GM19395 (cell line): ENCODE measurements at regions not wholly inside any gene's neighbourhood (a gene's known extent, or its start where the extent isn't known, plus 50 kb on each side); places are given as distances from the start of the nearest gene placed in this dataset.
"Not testable (repeated sequence)": the region's sequence is repeated elsewhere in the genome, so short reads cannot be mapped to it uniquely, and the experiment has no call there.

Experiments used
- ATAC-seq: cut with Tn5 transposase; IDR thresholded peaks from one replicate; pipeline ENCODE4 v1.9.1; 2021; ENCODE audit warnings: mild to moderate bottlenecking, moderate library complexity; ENCODE audit not compliant: unreplicated experiment

DNA sequence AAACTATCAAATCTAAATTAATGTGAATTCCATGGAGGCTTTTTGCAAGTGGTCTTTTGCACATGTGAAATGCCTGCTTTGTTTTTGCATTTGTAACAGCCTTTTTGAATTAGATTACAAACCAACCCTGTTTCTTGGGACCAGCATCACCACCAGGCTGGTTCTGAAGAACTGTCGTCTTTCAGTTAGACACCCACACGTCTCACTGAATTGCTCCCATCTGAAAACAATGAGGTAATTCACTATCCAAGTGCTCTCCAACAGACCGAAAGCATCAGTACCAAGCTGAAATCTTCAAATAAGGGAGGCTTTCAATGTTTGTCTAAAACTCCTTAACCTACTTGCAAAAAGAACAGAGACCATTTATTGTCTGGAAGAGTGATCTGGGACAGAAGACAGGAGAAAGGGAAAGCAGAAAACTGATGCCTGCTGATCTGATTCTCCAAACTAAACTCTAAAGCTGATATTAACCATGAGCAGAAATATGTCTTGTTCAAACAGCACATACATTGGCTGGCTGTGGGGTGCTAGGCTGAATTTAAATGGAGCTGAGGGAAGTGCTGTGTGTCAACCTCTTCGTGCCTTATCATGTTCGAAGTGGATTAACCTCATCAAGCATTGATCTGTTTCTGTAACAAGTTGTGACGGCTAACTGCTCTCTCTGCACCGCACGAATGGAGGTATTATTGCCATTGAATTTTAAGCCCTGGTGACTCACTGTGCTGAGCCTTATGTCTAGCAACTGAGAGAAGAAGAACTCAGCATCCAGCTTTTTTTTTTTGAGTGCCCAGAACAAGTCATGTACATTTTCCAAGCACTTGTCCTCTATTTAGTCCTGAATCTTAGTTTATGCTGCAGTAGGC, 213.7 kb upstream of the P2RY1 start:
- ATAC-seq, result no peak

DNA sequence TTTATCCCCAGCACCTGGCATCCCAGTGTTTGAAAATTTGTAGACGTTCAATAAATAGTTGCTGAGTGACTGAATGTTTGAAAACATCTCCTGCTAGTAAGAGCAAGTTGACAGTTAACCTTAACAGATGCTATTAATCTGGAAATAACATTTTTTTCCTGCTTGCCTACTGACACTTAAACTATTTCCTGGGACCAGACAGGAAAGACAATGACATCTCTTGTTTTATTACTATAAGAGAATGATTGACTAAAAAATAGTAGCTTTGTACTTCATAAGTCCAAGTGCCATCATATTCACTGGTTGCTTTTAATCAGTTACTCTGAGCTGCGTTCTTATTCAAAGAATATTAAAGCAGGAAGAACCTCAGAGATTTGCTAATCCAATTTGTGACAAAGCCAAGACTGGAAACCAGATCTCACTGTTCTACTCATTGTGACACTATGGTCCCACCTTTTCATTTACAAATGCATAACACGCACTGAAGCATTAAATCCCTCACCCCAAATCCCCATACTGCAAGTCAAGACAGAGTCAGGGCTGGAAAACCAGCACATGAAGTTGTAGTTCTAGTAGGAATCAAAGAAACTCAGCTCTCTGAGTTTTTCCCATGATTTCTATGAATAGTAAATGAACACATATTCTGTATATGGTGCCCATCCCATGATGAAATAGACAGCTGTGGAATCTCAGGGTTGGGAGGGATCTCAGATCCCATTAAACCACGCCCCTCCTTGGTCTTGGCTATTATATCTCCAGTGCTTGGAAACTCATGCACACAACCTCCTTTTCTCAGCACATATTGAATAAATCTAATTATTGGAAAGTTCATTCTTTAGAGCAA, 212.7 kb upstream of the P2RY1 start:
- ATAC-seq, result no peak

DNA sequence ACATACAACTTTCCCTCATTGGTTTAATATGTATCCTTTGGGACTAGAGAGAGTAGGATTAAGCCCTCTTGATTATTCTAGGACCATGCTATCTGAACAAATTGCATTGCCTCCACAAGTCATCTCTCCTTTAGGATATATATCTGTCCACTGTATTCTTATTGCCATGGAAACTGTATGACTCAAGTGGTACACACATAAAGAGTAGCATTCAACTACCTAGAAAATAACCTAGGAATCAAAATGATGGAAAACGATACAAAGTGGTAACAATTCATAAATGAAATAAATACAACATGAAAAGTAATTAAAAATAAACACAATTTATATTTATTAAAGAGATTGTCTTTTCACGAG, 212.1 kb upstream of the P2RY1 start:
- no peak for ATAC-seq

DNA sequence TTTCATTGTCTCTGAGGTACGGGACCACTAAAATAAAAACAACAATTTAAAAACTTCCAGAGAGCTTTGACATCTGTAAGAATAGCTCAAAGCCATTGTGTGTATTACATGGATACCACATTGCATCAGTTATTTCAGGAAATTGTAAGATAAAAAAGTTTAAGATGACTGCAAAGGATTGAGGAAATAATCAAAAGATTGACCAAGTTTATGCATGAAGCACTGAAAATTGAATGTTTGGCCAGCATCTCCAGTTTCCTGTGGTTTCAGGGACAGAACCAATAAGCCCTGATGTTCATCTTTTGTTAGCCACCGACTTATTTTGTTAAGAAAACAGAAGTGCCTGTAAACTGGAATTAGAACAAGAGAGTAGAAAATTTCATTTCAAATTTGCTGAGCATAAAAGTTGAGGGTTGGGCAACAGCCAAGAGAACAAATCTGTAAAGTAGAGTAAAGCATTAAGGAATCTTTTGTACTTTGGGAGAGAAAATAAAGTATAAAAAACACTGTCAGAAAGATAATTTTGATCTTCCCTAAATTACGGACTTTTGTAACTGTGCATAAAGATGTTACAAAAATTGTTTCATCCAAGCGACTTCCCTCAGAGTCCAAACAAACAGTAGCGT, 211.5 kb upstream of the P2RY1 start:
- ATAC-seq, result no peak

DNA sequence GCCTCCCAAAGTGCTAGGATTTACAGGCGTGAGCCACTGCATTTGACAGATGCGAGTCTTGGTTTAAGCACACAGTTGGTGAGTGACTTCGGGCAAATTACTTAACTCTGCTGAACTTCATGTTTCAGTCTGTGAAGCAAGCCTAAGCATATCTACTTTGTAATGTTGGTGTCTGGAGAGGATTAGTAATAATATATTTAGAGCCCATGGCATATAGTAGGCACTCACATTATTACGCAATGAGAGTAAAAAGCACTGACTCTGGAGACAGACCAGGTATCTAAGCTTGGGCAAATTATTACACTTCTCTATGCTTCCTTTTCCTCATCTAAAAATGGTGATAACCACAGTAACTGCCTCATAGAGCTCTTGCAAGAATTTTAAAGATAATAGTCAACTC, 208.7 kb upstream of the P2RY1 start:
- ATAC-seq, result no peak

GRCh38 chr3:152628496-152628895, 206.4 kb upstream of the P2RY1 start:
- ATAC-seq, result no peak

GRCh38 chr3:152629363-152630122, 205.4 kb upstream of the P2RY1 start:
- ATAC-seq, result no peak

DNA sequence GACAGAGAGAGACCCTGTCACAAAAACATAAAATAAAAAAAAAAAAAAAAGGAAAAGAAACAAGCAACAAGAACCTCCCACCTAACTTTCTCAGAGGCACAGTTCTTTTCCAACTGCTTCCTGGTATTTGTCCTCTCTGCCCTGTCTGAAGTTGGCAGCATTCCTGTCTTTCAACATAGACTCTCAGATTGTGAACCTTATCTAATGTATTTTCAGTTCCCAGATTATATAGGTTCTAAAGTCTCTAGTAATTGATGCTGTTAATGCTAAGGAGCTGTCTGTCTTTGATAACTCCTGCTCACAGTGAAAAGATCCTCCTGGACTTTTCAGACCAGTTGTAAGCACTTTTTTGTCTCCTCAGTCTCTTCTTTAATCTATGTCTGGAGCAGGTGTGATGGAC, 199.5 kb upstream of the P2RY1 start:
- ATAC-seq, result no peak

GRCh38 chr3:152636651-152637050, 198.3 kb upstream of the P2RY1 start:
- no peak for ATAC-seq

DNA sequence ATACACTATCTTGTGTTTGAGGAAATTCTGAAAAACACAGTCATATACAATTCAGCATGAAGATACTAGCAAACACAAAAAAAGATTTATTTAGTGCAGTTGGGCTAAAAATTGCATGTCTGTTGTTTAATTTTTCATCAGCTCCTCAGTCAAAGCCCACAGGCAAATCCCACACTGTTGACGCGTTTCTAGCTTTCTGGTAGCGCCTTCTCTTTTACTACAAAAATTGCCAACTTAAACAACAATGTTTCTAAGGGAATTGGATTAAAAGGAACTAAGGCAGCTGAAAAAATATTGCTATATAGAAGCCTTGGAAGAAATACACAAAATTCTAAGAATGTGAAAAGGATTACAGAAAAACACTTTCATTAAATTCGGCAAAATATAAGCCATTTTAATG, 196.7 kb upstream of the P2RY1 start:
- no peak for ATAC-seq

DNA sequence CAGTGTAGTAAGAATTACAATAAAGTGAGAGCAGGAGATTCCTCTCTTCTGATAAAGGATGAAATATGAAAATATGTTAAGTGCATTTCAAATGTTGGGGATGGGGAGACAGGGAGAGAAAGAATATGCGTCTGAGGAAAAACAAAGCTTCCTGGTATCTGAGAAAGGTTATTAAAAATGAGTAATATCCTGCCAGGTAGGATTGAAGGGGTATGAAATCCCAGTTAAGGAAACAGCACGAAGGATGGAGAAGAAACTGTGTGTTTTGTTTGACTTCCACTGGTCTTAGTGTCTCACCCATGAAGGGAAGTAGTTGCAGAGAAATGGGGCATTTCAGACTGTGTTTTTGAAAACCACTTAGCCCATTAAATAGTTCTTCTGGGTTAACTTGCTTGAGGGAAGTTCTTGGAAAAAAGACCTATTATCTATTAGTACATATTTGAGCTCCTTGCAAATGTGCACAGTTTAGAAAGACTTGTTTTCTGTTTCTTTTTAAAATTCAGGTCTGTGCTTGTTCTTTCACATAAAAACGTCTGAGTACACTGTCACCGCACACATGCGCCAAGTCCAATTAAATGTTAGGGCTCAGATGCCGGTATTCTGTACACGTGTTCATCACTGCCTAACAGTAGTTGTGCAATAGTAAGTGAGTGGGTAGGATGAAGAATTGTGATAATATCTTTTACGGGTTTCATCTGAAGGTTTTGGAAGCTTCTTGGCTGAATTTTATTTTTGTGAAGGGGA, 196.1 kb upstream of the P2RY1 start:
- no peak for ATAC-seq

GRCh38 chr3:152641198-152641597, 193.7 kb upstream of the P2RY1 start:
- no peak for ATAC-seq

DNA sequence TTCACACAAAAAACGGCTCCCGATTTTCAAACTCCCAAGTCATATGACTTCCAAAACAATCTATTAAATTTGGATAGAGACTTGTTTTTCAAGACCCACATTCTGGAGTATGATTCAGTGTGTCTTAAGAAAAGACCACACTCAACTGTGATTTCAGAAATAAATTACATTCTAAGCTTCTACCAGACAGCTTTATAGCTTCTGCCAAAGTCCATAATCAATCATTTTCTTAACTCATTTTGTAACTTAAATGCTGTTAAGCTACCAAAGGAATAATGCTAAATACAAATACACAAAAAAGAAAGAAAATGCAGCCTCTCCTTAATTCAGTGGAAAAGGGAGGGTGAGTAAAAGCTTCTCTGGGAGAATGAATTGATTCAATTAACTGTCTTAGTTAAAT, 192.3 kb upstream of the P2RY1 start:
- no peak for ATAC-seq

DNA sequence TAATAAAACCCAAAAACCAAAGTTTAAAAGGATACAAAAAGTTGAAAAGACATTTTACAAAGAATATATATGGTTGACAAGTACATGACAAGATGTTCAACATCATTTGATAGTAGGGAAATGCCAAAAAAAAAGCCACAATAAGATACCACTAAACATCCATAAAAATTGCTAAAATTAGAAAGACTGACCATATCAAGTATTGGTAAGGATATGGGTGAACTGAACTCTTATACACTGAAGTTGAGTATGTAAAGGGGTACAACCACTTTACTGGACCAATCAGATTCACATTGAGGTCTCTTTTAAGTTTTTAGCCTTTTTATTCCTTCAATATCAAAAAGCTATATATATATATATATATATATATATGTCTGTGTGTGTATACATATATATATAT, 190.5 kb upstream of the P2RY1 start:
- ATAC-seq, result no peak

DNA sequence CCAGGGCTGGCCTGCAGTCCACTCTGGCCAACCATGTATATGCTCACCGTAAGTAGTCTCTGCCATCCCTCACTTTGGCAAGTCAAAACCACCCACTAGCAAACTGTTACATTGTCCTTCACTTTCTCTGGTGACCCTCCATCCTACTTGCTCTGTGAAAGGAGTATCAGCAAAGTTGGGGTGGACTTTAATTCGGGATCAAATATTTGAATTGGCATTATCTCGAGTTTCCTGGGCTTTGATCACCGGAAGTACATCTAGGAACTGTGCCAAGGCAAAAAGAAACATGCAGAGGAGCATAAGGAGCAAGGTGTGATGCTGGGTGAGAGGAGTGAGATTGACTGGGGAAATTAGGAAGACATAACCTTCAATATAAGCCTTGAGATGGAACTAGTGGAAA, 188.9 kb upstream of the P2RY1 start:
- no peak for ATAC-seq

DNA sequence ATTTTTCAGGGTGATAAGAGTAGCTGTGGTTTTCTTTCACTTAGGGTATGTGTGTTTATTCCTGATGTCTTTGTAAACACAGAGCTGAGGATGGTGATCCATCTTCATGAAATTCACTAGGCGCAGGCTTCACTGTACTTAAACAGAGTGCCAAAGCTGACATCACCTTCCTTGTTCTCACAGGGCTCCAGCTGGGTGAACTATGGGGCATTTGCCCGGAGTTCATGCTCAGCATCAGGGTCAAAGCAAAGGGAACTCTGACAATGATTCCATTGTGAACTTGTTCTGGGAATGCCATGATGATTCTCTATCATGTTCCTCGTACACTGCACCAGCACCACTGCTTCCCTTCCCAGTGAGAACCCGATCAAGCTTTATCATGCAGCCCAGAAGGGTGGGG, 184.8 kb upstream of the P2RY1 start:
- ATAC-seq, result no peak

DNA sequence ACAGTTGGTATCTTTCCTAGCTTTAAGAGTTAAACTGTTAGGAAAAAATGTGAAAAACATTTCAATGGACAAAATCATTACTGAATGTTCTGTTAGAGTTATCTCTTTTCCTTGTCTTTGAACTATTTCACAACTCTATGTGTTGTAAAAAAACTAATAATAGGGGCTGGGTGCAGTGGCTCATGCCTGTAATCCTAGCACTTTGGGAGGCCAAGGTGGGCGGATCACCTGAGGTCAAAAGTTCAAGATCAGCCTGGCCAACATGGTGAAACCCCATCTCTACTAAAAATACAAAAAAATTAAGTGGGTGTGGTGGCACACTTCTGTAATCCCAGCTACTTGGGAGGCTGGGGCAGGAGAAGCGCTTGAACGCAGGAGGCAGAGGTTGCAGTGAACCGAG, 184.0 kb upstream of the P2RY1 start:
- ATAC-seq, result not testable (repeated sequence)

DNA sequence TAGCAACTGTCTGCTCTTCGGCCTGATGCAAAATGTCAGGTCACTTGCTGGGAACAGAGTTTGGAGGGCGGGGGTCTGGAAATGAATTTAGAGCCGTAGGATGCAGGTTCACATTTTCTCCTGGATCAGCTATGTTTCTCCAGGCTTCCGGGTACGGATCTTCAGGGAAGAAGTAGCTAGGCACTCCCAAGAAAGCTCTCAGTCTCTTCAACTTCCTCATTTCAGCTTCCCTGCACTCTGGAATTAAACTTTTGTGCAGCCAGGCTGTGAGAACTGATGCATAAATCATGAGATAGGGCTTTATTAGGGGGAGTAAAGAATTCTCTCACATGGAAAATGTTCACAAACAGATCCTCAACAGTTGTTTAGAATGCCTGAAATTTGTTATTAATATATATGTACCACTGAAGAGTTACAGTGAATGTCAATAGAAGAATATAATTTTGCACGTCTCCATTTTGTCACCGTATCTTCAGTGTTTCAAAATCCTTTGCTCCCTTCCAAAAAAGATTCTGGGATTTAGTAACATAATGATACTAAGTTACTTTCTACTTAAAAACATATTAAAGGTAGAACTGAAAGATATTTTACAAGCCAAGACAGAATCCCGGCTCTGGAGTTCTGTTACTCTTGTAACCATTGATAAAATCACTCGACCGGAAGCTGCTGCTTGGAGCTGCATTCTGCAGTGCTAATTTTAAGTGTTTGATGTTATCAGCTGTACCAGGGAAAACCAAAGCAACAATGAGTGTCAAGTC, 178.5 kb upstream of the P2RY1 start:
- ATAC-seq, result no peak

DNA sequence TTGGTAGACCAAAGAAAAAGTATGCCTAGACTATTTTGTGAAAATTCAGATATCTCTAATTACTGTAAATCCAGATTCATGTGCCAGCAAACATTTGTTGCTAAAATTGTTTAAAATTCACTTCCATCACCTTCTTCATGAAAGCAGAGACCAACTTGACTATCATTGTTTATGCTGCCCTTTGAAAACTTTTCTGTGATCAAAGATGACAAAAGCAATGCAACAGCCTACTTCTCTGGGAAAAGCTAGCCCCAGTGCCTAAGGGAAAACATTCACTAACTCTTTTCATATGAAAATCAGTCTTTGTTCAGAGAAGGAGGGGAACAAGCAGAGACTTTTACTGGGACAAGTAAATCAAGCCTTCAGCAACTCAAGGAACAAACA, 178.0 kb upstream of the P2RY1 start:
- ATAC-seq, result no peak
